T47D (cell line): ENCODE measurements at regions not wholly inside any gene's neighbourhood (a gene's known extent, or its start where the extent isn't known, plus 50 kb on each side); places are given as distances from the start of the nearest gene placed in this dataset.
A peak's percentile ranks its signal among the peaks of the same experiment; 100 is the strongest.

Source experiments
- DNase-seq, 2 experiments: peaks; one replicate each; pipeline versions ENCODE4 v3.0.0 to v3.0.0-alpha.2; 2011 to 2012; ENCODE audit warnings: low read depth in 1 of 2, low spot score in 1 of 2
- JUND ChIP-seq: IDR thresholded peaks from 2 replicates; pipeline ENCODE4 v1.6.1; 2012; ENCODE audit warnings: low read depth
- in situ Hi-C: cut with HindIII; loops from 2 replicates; pipeline ENCODE4 v1.10.0; 2016; ENCODE audit warnings: low sequenced_read_pairs, low pct_unique_long_range_greater_than_20kb

DNA sequence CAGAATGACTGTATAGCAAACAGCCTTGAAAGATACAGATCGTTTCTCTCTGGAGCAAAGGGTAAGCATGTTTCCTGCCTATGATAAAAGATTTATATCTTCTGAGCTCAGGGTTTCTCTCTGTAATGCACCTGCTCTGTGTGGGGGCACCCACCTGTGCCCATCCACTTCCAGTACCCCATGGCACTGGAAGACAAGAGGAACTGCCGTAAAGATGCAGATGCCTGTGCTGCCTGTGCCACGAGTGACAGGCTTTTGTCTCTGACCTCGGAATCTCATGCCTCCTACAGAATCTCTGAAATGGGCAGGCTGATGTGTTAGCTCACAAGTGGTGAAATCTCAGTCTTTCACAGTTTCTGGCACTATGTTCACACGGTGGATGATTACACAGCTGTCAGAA, 50.3 kb upstream of the ATP11A start:
- in situ Hi-C loops, result no loop called here
- no peak for TF ChIP-seq JUND
- no peak for DNase-seq

DNA sequence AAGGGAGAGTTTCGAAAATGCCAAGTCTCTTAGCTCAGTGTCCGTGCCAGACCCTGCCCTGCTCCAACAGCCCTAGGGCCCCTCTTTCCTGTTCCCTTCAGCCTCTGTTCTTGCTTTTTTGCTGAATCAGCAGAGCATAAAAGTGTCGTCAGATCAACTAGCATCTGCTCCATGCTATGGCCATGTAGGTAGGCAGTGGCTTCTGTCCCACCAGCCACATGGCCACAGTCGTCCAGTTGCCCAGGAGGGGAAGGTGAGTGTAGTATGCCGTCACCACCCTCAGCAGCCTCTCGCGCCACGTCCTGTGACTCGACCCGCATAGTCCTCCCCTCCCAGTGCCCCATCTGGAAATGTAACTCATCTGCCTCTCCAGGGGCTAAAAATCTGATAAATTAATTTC, 50.9 kb upstream of the ATP11A start:
- DNase-seq, result no peak
- in situ Hi-C loops, result no loop called here
- no peak for TF ChIP-seq JUND

DNA sequence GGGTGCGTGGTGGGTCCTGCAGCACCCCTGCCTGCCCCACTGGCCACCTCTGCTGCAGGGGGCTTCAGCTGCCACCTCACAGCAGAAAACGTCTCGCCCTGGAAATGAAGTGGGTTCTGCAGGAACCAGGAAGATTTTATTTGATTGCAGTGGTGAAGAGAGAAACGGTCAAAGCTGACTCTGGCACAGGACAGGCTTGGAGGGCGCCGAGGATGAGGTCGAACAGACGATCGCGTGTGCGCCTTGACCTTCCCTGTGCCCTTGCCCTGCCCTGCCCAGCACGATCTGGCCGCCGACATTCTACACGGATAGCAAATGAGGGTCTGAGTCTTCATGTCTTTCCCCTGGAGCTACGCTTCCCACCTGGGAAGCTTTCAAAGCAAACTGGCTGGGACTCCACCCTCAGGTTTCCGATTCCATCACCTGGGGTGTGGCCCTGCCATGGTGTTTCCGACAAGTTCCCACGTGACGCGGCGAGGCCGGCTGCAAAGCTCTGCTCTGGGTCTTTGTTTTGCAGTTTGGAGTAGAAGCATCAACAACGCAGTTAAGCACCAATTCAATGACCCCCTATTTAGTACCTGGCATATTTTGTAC, 50.3 kb upstream of the TUBGCP3 start:
- TF ChIP-seq JUND, result no peak
- DNase-seq, result peak in 1 of 2 experiments; percentile 10
- in situ Hi-C loops, result no loop called here
